GM21528 (cell line): ENCODE measurements at regions not wholly inside any gene's neighbourhood (a gene's known extent, or its start where the extent isn't known, plus 50 kb on each side); places are given as distances from the start of the nearest gene placed in this dataset.
"Not testable (repeated sequence)": the region's sequence is repeated elsewhere in the genome, so short reads cannot be mapped to it uniquely, and the experiment has no call there.

Source experiments
- ATAC-seq: cut with Tn5 transposase; IDR thresholded peaks from one replicate; pipeline ENCODE4 v1.9.1; 2021; ENCODE audit warnings: mild to moderate bottlenecking, moderate library complexity; ENCODE audit not compliant: unreplicated experiment, low FRiP score

- no peak for ATAC-seq
Observed at GRCh38 chr4:54863571-54864255, 206.0 kb downstream of the KIT start.

- no peak for ATAC-seq
Observed at GRCh38 chr4:54861201-54861600, 203.4 kb downstream of the KIT start.

- ATAC-seq = no peak
Observed at GRCh38 chr4:54855191-54855854, 197.6 kb downstream of the KIT start.

- no peak for ATAC-seq
Observed at GRCh38 chr4:54852602-54853001, 194.8 kb downstream of the KIT start.

- ATAC-seq = no peak
Observed at GRCh38 chr4:54852054-54852453, 194.3 kb downstream of the KIT start.

- ATAC-seq = no peak
Observed at GRCh38 chr4:54844911-54845310, 187.2 kb downstream of the KIT start.

GRCh38 chr4:54843946-54844345 lies 186.2 kb downstream of the KIT start:
- ATAC-seq = no peak

- ATAC-seq = no peak
Observed at GRCh38 chr4:54843106-54843505, 185.3 kb downstream of the KIT start.

- no peak for ATAC-seq
Observed at GRCh38 chr4:54842656-54843055, 184.9 kb downstream of the KIT start.

- no peak for ATAC-seq
Observed at GRCh38 chr4:54842226-54842625, 184.5 kb downstream of the KIT start.

- ATAC-seq = no peak
Observed at GRCh38 chr4:54840992-54841768, 183.4 kb downstream of the KIT start.

GRCh38 chr4:54840430-54840829 lies 182.7 kb downstream of the KIT start:
- no peak for ATAC-seq

GRCh38 chr4:54838301-54838700 lies 180.5 kb downstream of the KIT start:
- ATAC-seq = no peak

- no peak for ATAC-seq
Observed at GRCh38 chr4:54837576-54838140, 179.9 kb downstream of the KIT start.

GRCh38 chr4:54828361-54828760 lies 170.6 kb downstream of the KIT start:
- not testable (repeated sequence) for ATAC-seq

- ATAC-seq = no peak
Observed at GRCh38 chr4:54823616-54824015, 165.9 kb downstream of the KIT start.

- ATAC-seq = no peak
Observed at GRCh38 chr4:54819034-54819433, 161.3 kb downstream of the KIT start.

- ATAC-seq = no peak
Observed at GRCh38 chr4:54818481-54818880, 160.7 kb downstream of the KIT start.

GRCh38 chr4:54813674-54814073 lies 155.9 kb downstream of the KIT start:
- ATAC-seq = no peak

GRCh38 chr4:54806351-54806750 lies 148.6 kb downstream of the KIT start:
- ATAC-seq = no peak

- ATAC-seq = no peak
Observed at GRCh38 chr4:54802336-54802735, 144.6 kb downstream of the KIT start.
